Posterior vena cava (tissue), 2 donors: ENCODE measurements at regions not wholly inside any gene's neighbourhood (a gene's known extent, or its start where the extent isn't known, plus 50 kb on each side); places are given as distances from the start of the nearest gene placed in this dataset.

ENCODE experiments used
- DNase-seq: peaks from one replicate; pipeline ENCODE4 v3.0.0-alpha.2; 2020; ENCODE audit warnings: low spot score
- intact Hi-C, 2 donors: fragments of 100-400 bp; cut with DNase I; formaldehyde crosslinking; loops; one replicate each; pipeline versions ENCODE4 v1.14.1 to v1.14.2; 2022 to 2023
- donor health status: DM: yes; HTN: yes; CAD: no.
- donor health status: DM: yes; HTN: yes; CAD: no.

DNA sequence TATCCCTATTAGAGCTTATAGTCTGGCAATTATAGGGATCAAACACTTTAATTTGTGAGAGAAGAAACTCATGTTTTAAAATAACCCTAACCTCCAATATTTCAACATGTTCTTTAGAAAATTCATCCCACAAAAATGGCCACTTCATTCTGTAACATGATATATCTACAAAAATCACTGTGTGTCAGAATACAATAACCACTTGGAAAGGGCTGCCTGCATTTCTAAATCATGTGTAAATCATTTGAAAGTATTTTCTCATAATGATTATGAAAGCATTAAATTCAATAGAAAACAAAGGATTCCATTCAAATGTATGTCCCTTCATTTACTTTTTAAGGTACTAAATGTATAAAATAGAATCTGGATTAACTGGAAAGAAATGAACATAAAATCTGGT lies 101.4 kb upstream of the NHSL1 start:
- DNase-seq: no peak
- intact Hi-C loops: no loop called here

DNA sequence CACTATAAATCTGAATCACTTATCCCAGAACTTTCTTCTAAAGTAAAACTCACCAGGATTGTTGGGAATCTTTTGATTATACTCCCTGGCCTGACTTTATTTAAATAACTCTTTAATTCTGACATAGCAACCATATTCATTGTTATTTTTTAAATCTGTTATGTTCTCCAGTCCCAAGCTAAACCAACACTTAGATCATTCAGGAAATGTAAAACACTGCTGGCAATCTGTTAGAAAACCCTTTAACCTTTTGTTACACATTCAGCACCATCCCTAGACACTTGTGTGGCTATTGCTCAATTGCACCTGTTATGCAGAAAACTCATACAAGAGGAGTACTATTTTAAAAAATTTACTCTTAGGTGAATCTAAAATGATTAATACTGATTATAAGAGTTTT lies 101.8 kb upstream of the NHSL1 start:
- intact Hi-C loops: no loop called here
- DNase-seq: no peak

DNA sequence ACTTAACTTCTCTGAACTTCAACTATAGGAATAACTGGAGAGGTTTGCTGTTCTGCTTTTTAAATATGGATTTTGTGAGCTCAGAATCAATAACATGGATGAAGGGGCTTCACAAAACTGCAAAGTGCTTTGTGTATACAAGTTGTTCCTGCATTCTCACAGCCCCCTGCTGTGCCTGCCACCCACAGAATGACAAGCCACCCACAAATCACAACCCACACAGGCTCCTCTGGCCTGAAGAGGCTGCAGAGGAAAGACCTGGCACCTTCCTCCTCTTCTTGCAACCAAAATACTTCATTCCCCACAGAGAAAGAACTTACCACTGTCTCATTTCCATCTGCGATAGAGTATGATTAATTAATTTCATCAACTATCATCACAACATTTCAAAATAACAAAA lies 106.7 kb upstream of the NHSL1 start:
- intact Hi-C loops: no loop called here
- no peak for DNase-seq

DNA sequence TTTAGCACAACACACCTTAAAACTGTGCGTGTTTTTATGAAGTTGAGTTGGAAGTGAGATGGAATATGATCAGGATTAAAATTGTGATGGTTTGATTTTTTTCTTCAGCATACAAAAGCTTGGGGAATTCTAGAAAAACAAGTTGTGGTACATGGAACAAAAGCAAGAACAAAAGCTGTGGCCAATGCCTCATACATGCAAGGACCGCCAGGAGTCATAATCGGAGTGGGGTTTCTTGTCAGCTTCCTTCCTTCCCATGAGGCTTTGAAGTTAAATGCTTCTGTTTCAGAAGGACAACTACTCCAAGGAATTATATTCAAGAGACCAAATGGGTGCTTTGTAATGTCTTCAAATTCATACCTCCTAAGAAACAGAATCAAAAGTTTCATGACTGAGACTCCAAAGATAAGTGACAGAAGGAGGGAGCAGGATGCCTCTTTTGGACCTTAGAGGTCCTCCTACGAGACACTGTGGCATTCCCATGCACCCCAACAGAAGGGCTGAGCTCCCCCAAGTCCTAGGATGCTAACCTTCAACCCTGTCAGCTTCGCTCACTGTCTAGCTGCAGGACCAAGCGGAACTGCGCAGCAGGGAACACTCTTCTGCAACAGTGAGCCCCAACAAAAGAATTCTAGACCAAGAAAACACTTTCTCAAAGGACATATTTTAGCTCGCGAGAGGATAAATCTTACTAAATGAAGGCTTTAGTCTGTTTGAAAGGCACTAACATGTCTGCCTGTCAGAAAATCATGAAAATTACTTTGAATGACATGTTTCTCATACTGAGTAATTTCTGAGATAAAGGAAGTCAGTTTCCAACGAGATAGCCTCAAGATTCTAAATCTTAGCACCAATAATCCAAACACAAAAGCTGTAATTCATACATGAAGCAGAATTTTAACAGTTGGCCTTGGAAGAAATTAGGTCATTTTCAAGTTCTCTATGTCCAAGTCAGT lies 108.5 kb upstream of the NHSL1 start:
- no peak for DNase-seq
- intact Hi-C loops: no loop called here

DNA sequence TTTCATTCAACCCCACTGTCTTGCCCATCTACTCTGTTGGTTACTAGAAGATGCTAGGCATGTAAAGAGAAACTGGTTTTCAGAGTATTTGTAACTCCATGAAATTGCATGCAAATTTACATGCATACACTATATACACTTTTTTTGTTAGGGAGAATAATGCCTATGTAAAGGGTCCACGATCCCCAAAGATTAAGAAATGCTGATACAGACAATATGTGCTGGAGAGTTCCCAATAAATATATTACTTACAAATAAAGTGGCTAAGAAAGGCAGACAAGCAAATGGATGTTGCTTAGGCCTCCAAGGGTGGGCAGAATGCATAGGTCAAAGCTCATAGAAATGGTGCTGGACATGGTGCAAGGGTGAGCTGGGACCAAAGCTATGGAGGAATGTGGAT lies 109.6 kb upstream of the NHSL1 start:
- no peak for DNase-seq

DNA sequence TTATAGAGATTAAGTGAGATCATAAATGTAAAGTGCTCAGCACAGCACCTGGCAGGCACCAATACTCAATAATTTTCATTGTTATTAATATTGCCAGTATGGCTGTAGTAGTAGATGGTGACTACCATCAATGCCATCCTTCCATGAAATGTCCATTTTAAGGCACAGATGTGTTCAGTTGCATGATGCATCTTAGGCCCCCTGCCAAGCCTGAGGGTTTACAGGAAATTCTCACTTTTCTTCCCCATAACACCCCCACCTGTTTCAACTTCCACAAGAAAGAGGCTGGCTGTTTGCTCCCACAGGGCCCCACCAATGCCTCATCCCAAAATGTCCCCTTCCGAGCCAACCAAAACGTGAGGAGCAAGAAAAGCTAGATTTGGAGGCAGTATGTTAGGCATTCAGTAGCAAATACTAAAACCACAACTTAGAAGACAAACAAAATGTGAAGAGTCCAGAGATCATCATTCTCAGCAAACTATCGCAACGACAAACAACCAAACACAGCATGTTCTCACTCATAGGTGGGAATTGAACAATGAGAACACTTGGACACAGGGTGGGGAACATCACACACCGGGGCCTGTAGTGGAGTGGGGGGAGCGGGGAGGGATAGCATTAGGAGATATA lies 110.6 kb upstream of the NHSL1 start:
- intact Hi-C loops: no loop called here
- no peak for DNase-seq

More for the DNA sequence above, 109.6 kb upstream of the NHSL1 start:
- intact Hi-C loops: no loop called here

DNA sequence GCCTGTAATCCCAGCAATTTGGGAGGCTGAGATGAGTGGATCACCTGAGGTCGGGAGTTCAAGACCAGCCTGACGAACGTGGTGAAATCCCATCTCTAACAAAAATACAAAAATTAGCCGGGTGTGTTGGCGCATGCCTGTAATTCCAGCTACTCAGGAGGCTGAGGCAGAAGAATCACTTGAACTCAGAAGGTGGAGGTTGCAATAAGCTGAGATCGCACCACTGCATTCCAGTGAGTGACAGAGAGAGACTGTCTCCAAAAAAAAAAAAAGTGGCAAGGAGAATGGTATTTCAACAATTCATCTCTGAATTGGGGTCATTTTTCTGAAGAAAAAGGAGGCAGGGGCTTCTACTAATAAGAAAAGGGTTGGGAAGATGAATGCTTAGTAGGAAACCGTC lies 111.5 kb upstream of the NHSL1 start:
- DNase-seq: no peak
- intact Hi-C loops: no loop called here

DNA sequence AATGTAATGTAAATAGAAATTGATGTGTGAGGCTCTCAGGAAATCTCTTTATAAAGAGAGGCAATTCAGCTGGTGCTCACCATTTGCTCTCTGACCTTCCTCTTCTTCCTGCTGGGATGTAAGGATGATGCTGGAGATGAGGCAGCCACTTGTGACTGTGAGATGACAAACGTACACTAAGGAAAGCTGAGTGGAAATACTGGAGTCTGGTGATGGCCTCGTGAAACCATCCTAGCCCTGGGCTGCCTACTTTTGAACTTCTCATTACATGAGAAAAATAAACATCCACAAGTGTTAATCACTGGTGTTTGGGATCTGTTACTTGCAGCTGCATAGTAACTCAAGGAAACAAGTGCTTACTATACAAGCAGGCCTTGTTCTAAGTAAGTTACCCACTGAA lies 114.9 kb upstream of the NHSL1 start:
- no peak for DNase-seq
- intact Hi-C loops: no loop called here

DNA sequence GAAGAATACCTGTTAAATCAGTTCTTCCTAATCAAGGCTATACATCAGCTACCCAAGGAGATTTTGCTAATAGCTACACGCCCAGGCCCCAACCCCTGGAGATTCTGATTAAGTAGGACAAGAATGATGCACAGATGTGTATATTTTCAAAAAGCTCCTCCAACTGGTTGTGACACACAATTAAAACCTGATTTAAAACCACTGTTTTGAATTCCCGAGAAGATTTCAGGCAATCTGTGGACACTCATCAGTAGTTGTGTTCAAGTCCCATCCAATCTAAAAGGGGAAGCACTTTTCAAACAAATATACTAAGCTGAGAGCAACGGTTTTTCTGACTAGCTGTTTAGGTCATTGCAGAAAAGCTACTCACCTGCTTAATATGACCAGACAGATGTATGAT lies 118.9 kb upstream of the NHSL1 start:
- DNase-seq: no peak
- intact Hi-C loops: no loop called here

DNA sequence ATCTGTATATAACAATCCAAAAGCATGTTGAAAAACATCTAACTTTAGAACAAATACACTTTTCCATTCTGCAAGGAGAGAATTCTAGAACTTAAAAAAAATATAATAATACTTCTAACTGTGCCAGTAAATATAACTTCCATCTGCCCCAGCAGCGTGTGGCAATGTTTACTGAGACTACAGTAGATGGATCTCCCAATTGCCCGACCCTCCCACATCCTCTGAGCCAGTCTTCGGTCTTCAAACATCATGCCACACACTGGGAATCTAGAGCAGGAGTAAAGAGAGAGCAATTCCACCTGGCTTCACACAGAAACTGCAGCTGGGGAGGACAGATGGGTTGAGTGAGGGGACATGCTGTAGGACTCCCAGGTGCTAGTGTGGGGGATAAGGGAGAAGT lies 121.3 kb upstream of the NHSL1 start:
- intact Hi-C loops: no loop called here
- DNase-seq: no peak

DNA sequence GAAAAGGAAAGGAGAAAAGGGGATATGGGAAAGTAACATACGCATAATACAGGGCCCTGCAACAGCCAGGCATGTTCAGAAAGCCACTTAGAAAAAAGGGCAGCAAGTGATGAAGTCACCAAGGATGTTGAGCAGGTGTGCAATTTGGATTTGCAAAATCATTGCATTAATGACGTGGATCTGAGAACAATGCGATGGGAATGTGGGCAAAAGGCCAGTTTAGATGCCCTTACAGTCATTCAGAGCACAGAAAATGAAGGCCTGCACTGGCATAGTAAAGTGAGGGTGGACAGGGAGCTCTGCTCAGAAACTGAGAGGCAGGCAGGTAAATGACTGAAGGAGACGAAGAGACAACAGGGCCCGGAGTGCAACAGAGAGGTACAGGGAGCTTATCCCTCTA lies 123.7 kb upstream of the NHSL1 start:
- intact Hi-C loops: no loop called here

DNA sequence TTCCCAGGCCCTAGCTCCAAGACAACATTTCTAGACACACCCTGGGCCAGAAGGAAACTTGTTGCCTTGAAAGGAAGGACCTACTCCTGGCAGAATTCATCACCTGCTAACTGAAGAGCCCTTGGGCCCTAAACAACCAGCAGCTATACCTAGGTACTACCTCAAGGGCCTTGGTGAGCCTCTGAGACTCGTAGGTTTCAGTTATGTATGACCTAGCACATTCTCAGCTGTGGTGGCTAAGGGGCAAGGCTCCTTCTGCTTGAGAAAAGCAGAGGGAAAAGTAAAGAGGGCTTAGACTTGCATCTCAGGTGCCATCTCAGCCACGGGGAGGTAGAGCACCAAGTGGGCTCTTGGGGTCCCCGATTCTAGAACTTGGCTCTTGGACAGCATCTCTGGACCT lies 132.3 kb upstream of the NHSL1 start:
- intact Hi-C loops: no loop called here
- no peak for DNase-seq

More for the DNA sequence above, 123.7 kb upstream of the NHSL1 start:
- no peak for DNase-seq

DNA sequence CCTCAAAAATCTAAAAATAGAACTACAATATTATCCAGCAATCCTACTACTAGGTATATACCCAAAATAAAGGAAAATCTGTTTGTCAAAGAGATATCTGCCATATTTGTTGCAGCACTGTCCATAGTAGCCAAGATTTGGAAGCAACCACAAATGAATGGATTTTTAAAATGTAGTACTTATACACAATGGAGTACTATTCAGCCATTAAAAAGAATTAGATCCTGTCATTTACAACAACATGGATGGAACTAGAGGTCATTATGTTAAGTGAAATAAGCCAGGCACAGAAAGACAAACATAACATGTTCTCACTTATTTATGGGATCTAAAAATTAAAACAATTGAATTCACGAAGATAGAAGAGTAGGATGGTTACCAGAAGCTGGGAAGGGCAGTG lies 135.7 kb upstream of the CCDC28A start:
- intact Hi-C loops: no loop called here
- no peak for DNase-seq

DNA sequence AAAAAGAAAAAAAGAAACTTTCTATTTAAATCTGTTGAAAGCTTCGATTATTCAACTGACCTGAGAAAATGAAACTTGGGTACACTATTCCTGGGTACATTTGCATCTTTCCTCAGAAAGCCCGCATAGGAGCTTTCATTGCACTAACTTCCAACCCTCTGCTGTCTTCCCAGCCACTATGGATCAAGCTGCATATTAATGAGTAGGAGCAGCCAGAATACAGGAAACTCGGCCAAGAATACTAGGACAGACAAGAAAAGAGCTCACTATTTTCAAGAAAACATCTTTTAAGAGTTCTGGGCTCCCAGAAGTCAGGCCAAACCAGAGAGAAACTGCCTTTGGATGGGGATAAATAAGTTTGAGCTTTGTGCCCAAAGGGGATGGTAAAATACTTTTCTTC lies 135.0 kb upstream of the CCDC28A start:
- intact Hi-C loops: no loop called here
- no peak for DNase-seq

DNA sequence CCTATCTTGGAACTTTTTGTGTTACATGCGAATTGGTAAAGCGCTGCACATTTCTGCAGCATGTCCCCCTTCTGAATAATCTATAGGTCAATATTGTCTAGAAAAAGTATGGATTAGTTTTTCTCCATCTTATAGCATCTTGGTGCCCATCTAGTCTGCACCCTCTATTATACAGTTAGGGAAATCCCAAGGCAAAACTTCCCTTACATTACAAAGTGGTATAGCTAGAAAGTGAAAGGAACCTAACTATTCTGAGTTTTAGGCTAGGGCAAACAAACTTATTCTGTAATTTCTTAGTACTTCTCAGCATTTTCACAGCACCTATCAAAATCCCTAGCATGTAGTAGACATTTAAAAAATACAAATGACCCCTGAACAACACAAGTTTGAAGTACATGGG lies 133.5 kb upstream of the CCDC28A start:
- DNase-seq: no peak
- intact Hi-C loops: no loop called here

DNA sequence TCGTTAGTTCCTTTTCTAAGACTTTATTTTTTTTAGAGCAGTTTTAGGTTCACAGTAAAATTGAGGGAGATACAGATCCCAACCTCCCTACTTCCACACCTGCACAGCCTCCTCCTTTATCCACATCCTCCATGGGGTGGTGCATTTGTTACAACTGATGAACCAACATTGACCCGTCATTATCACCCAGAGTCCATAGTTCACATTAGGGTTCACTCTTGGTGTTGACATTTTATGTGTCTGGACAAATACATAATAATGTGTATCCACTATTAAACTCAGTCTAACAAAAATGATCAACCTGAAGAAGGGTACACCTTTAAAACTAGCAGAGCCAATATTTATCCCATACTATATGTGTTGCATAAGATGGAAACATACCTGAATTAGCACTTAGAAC lies 130.4 kb upstream of the CCDC28A start:
- no peak for DNase-seq

DNA sequence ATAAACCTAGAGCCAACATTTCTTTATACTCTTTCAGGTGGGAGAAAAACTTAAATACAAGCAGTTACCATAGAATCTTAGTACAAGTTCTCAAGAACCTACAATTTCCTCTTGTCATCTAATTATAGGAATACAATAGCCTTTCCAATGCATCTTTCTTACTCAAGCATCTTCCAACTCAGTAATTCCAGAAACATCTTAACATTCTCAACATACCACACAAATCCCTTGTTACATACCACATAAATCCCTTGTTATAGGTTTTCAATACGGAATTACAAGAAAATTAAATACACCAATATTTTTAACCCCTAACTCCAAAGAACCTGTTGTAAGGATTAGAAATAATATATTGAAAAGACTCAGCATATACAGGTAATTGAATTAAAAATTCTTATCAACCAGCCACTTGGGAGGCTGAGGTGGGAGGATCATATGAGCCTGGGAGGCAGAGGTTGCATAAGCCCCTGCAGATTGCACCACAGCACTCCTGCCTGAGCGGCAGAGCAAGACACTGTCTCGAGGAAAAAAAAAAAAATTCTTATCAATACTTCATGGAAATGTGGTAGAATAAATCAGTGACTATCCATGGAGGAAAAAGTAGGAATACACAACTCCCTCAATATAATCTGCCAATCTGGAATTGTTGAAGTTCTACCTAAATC lies 127.5 kb upstream of the CCDC28A start:
- DNase-seq: no peak
- intact Hi-C loops: no loop called here

More for the DNA sequence above, 130.4 kb upstream of the CCDC28A start:
- intact Hi-C loops: no loop called here

DNA sequence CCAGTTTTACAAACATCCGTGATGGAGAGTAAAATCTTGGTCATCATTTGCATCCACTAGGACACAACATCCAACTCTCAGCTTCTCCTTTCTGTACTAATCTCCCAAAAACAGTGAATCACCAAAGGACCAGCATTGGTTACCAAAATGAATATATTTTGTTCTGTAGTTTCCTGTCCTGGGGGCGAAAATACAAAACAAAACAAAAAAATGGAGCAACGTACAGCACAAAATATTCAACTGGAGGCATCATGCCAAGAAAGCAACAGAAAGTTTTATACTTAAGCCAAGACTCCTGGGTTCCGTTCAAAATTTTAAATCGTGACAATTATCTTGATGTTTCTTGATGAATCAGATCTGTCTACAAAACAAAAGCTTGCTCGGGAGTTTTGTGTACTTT lies 126.6 kb upstream of the CCDC28A start:
- intact Hi-C loops: no loop called here
- no peak for DNase-seq

DNA sequence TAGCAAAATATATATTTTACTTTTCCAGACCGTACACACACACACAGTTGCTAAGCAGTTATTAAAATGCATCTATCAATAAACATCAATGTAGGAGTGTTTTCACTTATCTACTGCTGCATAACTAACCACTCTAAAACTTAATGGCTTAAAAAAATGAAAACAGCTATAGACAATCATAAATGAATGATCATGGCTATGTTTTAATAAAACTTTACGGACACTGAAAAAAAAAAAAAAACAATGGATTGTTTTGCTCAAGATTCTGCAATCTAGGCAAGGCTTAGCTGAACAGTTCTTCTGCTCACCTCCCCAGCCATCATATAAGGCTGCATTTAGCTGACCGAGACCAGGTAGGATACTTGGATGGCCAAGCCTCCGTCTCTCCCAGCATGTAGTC lies 125.4 kb upstream of the CCDC28A start:
- DNase-seq: no peak
- intact Hi-C loops: no loop called here

DNA sequence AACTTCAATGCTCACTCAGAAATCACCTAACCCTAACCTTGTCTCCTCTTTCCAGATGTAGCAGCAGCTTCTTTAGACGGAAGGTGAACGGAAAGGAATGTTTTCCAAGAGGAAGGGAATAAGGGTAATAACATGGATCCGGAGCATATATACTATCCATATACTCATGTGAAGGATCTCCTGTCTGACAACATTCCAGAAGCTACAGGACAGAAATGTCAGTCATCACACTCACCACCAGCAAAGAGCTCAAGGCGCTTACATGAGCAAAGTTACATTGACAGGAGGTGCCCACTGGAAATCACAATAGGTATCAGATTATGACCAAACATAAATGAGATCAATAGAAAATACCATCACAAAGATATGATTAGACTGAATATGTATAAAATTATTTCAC lies 122.1 kb upstream of the CCDC28A start:
- no peak for DNase-seq
- intact Hi-C loops: no loop called here

DNA sequence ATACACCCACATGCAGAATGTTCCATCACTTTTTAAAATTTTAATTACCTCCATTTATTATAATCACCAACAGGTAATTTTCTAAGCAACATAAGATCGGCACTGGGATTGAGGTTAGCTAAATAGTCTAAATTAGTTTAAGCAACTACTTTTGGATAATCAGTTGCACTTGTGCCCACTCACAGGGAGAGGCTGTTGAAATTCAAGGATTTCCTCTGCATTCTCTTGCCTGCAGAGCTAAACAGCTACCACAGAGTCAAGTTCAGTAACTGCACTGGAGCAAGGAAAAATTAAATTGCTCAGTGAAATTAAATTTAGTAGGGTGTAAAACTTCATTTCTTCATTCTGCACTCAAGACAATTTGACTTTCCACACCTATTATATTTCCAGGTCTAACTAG lies 120.7 kb upstream of the CCDC28A start:
- DNase-seq: no peak
- intact Hi-C loops: no loop called here
